ENCODE measurements at regions not wholly inside any gene's neighbourhood (a gene's known extent, or its start where the extent isn't known, plus 50 kb on each side); places are given as distances from the start of the nearest gene placed in this dataset.
A peak's percentile ranks its signal among the peaks of the same experiment; 100 is the strongest.

DNA sequence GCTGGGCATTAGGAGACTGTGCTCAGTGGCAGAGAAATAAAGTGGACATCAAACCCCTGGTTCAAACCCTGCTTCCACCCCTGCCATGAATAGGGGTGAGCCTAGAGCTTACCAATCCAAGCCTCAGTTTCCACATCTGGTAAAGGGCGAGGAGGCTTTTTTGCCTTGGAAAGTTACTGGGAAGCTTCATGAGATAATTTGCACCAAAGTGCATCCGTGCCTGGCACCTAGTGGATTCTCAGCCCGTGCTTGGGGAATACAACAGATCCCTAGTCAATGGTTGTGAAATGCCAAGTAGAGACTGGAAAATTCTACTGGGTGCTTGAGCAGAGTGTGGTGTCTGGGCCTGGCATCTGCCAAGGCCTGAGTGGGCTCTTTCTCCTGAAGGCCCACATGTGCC lies 158.7 kb upstream of the ZMIZ1 start:
- DNase-seq (ENCODE audit: extremely low read depth, low read depth): no peak

DNA sequence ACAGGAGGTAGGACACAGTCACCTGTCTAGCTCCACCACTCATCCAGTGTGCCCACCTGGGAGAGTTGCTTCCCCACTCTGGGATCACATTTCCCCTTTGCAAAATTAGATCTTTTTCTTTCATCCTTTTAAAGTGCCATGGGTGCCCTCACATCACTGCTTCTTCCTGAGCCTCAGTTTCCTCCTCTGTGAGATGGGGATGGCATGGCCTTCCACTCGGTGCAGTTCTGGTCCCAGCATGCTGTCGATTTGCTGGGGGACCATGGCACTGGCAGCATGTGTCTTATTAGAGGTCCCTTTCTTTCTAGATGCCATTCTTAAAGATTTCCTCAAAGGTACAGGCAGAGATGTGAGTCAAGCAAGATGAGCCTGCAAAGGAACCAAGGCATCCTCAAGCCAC lies 158.3 kb upstream of the ZMIZ1 start:
- no peak for DNase-seq (ENCODE audit: extremely low read depth, low read depth)

DNA sequence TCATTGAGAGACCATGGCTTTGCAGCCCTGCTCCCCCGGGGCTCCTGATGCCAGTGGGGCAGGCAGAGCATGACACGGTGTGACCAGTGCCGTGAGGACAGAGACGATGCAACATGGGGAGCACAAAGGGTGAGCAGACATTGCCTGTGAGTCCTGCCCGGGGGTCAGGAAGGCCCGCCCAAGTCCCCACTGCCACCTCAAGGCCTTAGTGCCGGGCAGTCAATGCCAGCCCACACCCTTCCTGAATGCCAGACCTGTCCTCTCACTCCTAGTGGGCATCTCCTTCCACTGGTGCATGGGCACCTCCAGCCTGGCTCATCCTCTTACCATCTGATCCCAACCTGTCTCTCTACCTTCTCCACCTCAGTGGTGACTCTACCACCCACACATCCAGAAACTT lies 157.9 kb upstream of the ZMIZ1 start:
- DNase-seq (ENCODE audit: extremely low read depth, low read depth): no peak

DNA sequence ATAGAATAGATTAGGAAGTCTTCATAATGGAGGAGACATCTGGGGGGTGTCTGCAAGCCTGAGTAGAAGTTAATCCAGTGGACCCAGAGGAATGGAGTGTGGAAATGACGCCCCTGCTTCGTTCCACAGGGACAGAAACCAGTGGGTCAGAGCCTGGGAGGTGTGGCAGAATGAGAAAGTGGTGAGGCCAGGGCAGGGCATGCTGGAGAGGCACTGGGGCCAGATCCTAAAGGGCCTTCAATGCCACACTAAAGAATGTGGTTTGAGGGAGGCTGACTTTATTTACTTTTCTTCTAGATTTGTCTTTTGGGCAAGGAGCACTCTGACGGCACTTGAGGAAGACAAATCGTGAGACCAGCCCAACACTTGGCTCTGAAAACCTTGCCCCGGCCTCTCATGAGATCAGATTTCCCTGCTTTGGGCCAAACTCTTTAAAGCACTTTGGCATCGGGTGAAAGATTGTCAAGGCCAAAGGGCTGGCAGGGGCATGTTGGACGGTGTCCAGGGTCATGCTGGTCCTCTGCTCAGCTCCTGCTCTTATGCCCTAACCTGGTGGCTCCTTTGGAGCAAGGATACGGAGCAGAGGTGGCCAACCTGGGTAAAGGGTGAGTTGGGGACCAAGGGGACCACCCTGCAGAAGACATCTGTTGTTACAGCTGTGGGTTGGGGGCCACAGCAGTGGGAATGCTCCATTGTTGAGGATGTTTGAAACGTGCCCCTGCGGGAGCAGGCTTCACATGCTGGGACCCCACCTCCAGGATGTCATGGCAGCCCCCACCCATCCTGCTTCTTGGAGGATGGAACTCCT lies 157.0 kb upstream of the ZMIZ1 start:
- DNase-seq (ENCODE audit: extremely low read depth, low read depth): no peak

DNA sequence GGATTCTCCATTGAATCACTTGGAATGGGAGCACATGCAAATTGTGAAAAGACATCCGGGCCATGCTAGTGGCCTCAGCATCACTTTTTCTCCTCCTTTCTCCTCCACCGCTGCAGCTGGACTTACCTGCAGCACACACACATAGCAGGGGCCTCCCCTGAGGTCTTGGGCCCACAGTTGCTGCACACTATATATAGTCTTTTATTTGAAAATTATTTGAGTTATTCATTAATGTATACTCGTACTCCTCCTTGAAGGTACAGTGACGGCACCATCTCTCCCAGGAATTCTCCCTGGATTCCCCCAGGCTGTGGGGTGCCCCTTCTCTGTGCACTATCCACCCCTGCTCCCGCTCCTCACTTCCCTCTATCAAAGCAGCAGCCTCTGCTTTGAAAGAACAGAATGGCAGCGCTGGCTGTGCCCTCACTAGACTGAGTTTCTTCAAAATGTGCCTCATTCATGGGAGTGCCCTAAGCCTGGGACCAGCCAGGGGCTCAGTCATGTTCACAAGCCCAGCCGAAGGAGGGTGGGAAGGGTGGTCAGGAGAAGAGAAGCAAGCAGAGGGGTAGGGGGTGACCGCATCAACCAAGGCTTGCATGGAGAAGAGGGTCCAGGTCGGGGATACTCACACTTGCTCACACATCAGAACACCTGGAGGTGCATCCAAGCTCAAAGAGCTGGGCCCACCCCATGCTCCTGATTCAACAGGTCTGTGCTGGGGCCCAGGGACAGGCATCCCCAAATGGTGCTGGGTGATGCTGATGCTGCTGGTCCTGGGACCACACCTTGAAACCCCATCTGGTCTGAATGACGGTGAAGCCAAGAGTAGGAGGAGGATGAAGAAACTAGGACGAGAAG lies 156.2 kb upstream of the ZMIZ1 start:
- DNase-seq (ENCODE audit: extremely low read depth, low read depth): no peak

DNA sequence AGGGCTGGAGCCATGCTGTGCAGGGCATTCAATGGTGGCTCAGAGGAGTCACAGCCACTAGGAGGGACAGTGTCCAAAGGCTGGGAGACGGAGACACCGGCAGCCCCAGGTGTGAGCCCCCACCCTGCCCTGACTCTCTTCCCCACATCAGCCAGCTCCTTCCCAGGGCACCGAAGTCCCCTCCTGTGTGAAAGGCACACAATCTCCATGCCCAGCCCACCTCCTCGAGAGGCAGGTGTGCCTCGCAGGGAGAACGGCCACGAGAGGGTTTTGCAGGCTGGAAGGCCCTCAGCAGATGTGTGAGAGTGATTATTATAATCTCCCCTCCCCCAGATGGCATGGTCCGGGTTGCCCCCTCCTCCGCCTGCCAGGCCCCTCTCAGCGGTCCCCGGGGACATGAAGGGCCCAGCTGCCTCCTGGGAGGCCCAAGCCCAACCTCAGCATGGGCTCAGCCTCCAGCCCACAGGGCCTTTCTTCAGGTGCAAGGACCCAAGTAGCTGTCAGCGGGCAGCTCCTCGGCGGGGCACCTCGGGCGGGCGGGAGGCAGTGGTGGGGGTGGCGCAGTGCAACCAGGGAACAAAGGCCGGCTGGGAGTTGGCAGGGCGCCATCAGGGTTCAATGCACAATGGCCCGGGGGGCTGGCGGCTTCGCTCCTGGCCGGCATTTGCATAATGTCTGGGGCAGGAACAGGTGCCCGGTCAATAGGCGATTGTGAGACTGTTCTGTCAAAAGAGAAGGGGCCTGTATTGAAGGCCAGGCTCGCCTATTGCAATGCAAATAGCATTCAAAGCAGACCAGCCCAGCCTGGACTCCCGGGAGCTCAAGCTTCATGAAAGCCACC lies 155.3 kb upstream of the ZMIZ1 start:
- DNase-seq (ENCODE audit: extremely low read depth, low read depth): no peak

DNA sequence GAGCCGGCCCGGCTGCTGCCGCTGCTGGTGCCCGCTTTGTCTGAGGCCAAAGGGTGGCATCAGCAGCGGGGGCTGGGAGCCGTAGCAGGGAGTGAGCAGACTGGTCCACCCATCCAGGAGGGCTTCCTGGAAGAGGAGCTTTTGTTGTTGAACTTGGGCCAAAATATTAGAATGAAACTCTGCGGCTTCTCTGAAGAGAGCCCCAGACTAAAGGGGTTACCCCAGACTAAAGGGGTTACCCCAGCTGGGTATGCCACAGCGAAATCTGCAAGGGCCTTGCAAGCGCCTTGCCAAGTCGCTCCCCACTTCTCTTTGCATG lies 154.7 kb upstream of the ZMIZ1 start:
- no peak for DNase-seq (ENCODE audit: extremely low read depth, low read depth)

DNA sequence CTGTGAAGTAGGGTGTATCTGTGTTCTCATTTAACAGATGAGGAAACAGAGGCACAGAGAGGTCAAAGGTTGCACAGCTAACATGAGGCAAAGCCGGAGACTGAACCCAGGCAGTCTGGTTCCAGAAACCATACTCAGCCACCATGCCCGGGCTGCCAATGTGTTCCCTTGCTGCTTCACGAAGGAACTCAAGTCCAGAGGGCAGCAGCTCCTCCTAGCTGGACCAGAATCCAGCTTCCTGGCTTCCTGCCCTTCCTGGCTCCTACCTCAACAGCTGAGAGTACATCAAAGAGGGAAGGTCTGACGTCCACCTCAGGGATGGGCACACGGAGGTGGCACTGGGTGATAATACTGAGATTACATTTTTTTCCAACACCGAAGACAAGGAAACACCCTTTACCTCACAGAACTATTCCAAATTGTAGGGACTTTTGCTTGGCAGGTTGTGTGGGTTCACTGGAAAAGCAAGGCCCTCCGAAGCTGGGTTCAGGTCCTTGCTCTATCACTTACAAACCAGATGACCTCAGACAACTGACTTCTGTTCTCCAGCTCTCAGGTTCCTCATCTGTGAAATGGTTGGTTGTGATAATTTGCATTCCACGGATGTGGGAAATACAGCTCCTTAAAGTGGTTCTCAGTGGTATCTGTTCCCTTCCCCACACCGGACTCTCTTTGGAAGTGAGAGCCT lies 154.1 kb upstream of the ZMIZ1 start:
- no peak for DNase-seq (ENCODE audit: extremely low read depth, low read depth)

DNA sequence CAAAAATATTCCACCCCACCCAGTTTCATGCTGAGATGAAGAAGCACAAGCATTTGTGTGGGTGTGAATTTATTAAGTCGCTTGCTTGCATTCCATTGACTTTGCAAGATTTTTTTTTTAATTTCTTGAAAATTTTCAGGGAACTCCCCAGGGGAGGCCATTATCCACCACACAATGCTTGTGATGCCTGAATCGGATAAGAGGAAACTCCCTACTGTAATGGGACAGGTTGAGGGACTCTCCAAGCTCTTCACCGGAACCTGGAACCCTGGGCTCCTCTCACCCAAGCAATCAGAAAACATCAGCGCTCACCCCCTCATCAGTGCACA lies 153.6 kb upstream of the ZMIZ1 start:
- no peak for DNase-seq (ENCODE audit: extremely low read depth, low read depth)

DNA sequence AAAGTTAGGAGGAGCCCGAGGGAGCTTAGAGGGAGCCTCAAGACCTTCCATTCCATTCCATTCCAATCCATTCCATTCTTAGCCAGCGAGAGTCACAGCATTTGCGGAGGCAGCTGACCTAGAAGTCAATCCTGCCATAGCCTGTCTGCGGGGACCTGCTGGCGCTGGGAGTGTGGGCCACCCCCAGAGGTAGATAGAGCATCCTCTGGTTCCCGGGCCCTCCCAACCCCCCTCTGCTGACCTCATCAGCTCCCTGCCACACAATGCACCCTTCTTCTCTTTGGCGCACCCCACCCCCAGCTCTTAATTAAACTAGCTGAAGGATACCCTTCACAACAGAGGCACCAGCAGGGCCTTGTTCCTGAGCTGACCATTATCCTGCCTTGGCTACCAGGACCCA lies 152.5 kb upstream of the ZMIZ1 start:
- DNase-seq (ENCODE audit: extremely low read depth, low read depth): no peak

DNA sequence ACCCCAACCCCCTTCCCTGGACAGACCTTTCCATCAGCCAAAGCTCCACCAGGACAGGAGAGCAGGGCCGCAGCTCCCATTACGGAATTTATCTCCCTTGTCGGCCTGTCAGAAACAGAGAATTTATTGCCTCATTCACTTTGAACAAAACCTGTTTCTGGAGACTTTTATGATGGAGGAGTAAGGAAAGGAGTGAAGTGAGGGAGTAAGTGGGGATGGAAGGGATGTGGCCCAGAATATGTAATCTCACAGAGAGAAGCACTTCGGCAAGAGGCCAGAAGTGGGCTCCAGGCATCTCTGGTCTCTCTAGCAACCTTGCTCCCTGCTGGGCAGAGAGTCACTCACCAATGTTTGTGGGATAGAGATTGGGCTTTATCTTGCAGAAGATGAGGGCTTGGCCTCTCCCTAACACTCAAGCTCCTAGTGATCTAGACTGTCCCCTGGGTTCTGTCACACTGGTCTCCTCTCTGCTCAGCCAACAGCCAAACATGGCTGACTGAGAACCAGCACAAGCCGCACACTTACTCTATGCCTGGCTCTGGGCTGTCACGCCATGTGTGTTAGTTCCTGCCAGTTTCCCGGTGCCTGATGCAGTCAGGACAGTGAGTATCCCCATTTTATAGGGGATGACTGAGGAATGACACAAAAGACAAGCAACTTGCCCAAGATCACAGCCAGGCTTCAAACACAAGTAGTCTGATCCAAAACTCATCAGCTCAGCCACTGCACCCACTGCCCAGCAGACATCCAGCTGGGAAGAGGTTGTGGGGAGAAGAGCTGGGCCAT lies 149.4 kb upstream of the ZMIZ1 start:
- no peak for DNase-seq (ENCODE audit: extremely low read depth, low read depth)

DNA sequence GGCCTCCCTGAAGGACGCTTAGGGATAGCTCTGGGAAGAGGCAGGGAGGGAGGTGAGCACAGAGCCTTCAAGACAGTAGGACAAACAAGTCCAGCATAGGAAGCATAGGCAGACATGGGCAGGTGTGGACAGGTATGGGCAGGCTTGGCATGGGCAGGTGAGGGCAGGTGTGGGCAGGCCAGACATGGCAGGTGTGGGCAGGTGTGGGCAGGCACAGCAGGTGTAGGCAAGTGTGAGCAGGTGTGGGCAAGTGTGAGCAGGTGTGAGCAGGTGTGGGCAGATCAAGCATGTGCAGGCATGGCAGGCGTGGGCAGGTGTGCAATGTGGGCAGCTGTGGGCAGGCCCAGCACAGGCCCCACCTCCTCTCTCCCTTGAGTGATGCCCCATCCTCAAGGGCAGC lies 148.8 kb upstream of the ZMIZ1 start:
- no peak for DNase-seq (ENCODE audit: extremely low read depth, low read depth)

DNA sequence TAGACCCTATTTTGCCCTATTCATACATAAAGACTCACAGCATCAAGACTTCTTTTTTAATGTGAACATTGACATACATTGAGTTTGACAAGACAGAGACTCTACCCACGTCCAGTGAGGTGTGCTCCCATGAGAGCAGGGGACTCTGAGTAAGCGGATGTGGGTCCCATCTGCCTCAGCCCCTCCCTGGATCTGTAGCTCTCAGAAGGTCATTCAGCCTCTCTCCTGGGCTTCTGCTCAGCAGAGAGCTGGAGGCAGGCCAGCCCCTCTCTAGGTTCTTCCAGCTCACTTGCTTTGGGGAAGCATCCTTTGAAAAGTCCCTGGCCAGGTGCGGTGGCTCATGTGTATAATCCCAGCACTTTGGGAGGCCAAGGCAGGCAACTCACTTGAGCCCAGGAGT lies 146.9 kb upstream of the ZMIZ1 start:
- DNase-seq (ENCODE audit: extremely low read depth, low read depth): no peak

DNA sequence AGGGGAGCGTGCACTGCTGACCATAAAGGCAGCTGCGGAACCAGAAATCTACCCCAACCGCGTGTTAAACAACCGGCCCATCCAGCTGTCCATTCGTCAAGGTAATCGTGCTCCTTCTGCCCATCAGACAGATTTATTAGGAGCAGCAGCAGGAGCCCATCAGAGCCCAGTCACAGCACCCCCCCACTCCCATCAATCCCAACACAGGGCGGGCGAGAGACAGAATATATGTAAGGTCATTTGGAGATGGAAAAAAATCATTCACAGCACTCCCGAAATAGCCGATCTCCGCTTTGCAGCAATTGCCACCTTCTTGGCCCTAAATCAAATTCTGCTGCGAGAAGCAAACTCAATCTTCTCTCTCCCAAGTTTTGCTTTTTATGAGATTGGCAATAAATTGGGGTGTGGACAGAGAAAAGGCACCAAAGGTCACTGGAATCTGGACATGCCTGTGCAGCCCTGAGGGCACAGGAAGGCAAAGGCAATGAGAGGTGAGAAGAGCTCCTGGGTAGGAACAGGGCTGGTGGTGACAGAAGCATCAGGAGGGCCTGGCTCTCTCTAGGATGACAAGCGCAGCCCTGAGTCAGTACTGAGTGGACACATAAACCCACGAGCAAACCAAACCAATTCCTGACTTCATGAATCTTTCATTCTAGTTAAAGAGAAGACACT lies 145.0 kb upstream of the ZMIZ1 start:
- no peak for DNase-seq (ENCODE audit: extremely low read depth, low read depth)

DNA sequence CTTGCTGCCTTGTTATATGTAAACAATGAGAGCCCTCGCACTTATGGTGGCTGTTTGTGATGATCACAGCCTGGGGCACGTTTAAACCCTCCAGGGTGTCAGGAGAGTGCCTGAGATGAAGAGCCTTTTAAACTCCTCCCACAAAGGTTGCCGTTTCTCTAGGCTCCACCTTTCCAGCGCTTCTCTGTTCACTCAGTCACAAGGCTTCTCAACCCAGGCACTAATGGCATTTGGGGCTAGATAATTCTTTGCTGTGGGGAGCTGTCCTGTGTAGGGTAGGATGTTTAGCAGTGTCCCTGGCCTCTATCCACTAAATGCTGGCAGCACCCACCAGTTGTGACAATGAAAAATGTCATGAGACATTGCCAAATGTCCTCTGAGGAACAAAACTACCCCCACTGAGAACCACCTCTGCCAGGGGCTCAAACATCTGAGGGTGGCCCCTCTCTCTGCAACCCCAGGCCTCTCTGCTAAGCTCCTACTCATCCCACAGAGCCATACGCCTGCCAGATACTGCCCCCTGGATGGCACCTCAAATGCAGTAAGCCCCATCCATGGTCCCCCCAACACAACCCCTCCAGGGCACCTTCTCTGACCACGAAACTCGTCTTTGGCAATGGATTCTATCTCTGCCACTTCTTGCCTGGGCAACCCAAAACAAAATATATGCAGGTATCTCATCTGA lies 144.3 kb upstream of the ZMIZ1 start:
- no peak for DNase-seq (ENCODE audit: extremely low read depth, low read depth)

DNA sequence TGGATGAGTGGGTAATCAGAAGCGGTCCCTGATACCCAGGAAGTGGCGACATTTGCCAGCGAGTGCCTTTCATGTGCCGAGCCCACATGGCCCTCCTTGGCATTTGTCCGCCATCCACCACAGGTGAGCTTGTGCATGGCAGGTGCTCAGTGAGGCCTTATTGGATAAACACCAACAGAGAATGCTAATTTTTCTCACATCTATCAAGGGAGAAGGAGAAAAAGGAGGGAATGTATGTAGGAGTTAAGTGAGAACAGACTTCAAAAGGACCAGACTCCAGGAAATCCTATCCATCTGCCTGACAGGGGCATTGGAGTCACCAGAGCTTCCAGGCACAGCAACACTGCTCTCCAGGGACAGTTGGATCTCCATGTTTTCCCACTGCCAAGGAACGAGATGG lies 143.5 kb upstream of the ZMIZ1 start:
- DNase-seq (ENCODE audit: extremely low read depth, low read depth): no peak

DNA sequence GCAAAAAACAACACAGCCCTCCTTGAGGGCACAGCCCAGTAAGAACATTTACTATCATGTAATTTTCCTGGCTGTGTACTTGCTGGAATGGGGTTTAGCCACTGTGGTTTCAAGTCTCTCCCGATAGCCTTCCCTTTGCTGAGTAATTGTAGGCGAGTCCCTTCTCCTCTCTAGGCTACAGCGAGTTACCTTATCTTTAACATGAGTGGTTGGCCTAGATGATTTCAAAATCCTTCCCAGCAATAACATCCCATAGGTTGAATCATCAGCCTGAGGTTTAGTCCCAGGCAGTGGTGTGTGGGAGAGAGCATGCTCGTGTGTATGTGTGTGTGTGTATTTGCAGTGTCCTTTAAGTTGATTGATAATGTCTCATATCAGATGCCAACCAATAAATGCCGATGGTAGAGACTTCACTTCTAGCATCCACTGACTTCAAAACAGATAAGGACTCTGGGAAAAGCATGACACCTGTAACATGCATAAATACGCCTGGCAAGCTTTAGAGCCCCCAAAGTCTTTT lies 142.9 kb upstream of the ZMIZ1 start:
- DNase-seq (ENCODE audit: extremely low read depth, low read depth): peak; percentile 19

DNA sequence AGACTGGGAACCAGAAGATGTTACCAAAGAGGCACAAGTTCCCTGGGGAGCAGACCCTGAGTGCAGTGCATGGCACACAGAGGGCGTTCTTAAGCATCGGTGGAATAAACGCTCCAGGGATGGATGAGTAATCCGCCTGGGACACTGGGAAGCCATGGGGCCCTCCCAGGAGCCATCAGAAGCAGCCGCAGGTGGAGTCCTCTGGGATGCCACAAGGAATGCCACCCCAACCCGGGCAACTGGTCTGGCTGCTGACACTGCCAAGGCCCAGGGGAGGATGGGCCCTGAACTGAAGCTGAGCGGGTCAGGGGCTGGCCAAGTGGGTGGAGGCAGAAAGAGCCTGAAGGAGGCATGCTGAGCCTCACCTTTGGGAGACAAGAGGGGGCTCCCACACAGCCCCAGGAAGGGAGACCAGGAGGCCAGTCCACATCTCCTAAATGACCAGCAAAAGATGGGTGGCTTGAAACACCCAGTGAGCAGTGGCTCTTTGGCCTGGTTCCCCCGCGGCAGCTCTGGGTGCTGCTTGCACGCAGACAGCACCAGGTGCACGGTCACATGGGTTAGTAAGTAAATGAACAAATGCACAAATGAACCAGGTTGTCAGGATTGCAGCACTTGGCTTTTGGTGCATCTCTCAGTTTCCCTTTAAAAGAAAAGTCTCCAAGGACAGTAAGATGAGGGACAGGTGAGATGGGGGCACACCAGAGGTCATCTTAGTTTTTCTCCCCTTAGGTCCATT lies 141.3 kb upstream of the ZMIZ1 start:
- no peak for DNase-seq (ENCODE audit: extremely low read depth, low read depth)
